ENCODE measurements at regions not wholly inside any gene's neighbourhood (a gene's known extent, or its start where the extent isn't known, plus 50 kb on each side); places are given as distances from the start of the nearest gene placed in this dataset.

GRCh38 chr6:143594647-143595046, 83.1 kb upstream of the PHACTR2 start:
- TF ChIP-seq POLR2AphosphoS5 (IDR thresholded peaks at IDR 0.05) (no peak), EP300 (IDR thresholded peaks at IDR 0.05; ENCODE audit: low read depth) (no peak), CTCF (IDR thresholded peaks at IDR 0.05) (no peak), POLR2A (IDR thresholded peaks at IDR 0.05) (no peak)

Data from transverse colon (tissue), 4 donors.